ENCODE measurements at regions not wholly inside any gene's neighbourhood (a gene's known extent, or its start where the extent isn't known, plus 50 kb on each side); places are given as distances from the start of the nearest gene placed in this dataset.

DNA sequence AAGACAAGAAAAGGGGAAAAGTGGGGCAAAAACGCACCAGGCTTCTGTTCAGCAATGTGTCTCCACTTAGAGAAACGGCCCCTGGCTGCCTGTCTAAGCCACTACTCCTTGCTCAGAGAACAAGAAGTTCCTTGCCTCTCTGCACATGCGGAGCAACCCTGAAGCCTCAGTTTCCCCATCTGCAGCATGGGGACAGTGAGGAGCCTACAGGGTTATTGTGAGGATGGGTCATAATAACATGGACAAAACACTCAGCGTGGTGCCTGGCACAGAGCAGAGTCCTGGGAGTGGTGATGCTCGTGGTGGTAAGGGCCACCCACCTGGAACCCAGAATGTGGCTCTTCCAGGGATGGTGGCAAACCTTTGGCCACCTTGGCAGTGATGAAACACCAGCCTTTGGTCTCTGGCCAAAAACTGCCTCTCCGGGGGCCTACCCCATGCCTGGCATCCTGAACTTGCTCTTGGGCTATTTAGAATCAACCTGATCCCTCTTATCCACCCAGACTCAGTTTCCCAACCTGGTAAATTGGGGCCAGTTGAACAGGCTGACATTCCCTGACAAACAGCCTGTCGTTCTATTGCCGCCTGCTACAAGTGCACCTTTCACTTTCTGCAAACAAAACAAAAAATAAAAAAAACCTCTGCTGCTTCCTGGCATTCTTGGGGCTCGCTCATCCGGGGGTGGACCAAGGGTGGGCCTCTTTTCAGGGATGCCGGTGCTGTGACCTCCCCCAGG is 56.5 kb upstream of the DLK1 start:
- ChIA-PET POLR2A (ENCODE audit: low non-redundant PET) (no interaction called here), CTCF (interaction anchor here (1.2 kb wide), 1 partner anchor 9 kb away, joined by 3 read pairs; no protein-coding TSS in a partner anchor)
- TF ChIP-seq, protein P1, sequence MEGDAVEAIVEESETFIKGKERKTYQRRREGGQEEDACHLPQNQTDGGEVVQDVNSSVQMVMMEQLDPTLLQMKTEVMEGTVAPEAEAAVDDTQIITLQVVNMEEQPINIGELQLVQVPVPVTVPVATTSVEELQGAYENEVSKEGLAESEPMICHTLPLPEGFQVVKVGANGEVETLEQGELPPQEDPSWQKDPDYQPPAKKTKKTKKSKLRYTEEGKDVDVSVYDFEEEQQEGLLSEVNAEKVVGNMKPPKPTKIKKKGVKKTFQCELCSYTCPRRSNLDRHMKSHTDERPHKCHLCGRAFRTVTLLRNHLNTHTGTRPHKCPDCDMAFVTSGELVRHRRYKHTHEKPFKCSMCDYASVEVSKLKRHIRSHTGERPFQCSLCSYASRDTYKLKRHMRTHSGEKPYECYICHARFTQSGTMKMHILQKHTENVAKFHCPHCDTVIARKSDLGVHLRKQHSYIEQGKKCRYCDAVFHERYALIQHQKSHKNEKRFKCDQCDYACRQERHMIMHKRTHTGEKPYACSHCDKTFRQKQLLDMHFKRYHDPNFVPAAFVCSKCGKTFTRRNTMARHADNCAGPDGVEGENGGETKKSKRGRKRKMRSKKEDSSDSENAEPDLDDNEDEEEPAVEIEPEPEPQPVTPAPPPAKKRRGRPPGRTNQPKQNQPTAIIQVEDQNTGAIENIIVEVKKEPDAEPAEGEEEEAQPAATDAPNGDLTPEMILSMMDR (conservative IDR thresholded peaks at IDR 0.05; ENCODE audit: low read depth): no peak
- no peak overlapping the region for H3K27ac ChIP-seq
- DNase-seq (ENCODE audit: low spot score): no peak

DNA sequence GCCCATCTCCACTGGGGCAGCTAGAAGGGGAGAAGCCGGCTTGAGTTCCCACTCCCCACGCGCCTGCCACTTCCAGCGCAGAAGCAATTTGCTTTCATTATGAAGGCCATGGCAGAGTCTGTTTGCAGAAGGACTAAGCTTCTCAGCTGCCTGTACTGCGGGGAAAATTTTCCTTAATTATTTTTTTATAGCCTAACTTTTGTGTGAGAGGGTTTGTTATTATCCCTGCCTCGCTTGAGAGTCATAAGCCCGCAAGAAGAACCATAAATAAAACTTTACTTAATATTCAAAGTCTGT is 56.0 kb upstream of the DLK1 start:
- ChIA-PET CTCF (interaction anchor here (1.2 kb wide), 1 partner anchor 9 kb away, joined by 3 read pairs; no protein-coding TSS in a partner anchor), POLR2A (ENCODE audit: low non-redundant PET) (no interaction called here)
- TF ChIP-seq, protein P1 (conservative IDR thresholded peaks at IDR 0.05; ENCODE audit: low read depth): no peak
- H3K27ac ChIP-seq: no peak overlapping the region
- no peak for DNase-seq (ENCODE audit: low spot score)

DNA sequence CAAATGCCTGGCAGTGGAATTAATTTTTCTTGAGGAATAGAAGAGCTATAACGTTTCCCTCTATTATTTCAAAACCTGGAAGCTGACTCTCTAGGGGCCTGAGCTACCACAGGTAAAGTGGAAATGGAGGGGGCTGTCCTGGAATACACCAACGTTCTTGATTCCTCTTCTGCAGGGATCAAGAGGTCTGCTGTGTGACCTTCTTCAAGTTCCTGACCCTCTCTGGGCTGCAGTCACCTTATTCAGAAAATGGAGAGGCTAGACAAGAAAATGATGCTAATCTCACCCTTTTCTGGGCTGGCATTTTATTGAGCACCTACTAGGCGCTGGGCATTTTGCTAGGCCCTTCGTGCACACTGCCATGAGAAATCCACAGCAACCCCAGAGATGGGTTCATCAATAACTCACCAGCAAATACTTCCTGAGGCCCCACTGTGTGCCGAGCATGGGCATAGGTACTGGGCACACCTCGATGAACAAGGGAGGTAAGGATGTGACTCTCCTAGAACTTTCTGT is 55.2 kb upstream of the DLK1 start:
- CTCF ChIA-PET: interaction anchor here (1.2 kb wide), 1 partner anchor 10 kb away, joined by 3 read pairs; no protein-coding TSS in a partner anchor
- POLR2A ChIA-PET (ENCODE audit: low non-redundant PET): no interaction called here
- TF ChIP-seq, protein P1 (conservative IDR thresholded peaks at IDR 0.05; ENCODE audit: low read depth): no peak
- no peak for DNase-seq (ENCODE audit: low spot score)
- no peak overlapping the region for H3K27ac ChIP-seq

DNA sequence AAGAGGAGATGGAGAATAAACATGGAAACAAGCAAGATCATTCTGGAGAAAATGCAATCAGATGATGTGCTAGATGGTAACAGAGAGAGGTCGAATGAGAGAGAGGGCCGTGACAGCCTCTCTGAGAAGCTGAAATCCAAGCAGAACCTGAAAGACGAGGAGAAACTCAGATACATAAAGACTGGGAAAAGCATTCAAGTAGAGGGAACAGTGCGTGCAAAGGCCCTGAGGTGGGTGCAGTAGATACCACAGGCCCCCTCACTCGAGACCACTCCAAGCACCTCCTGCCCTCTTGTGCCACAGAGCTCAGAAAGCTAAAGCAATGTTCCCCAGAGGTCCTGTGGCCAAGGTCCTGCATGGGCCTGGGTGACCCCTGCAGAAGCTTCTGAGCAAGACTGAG is 54.8 kb upstream of the DLK1 start:
- TF ChIP-seq, protein P1 (conservative IDR thresholded peaks at IDR 0.05; ENCODE audit: low read depth): no peak

DNA sequence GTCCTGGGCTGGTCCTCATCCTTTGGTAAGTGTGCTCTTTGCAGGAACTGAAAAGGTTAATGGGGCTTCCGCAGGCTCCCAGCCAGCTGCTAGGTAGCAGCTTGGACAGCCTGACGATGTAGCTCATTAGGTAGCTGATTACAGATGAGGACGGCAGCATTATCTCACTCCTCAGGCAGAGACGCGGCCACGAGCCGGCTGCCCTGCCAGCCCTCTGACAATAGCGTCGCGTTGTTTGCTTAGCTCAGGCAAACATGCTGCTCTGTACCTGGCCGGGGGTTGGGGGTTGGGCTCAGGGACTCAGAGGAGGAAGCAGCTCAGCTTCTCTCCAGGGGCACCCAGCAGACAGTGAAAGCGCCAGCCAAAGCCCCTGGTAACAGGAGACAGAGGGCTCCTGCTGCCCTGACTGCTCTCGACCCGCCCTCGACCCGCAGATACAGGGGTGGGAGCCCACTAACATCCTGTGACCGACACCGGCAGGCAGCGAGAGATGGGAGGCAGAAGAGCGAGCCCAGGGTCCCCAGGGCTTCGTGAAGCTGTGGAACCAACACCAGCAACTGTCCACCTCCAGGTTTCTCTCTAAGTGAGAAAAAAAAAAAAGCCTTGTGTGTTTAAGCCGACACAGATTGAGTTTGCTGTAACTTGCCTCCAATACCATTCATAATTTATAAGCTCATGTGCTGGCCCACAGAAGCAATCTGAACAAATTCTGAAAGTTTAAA is 53.4 kb upstream of the DLK1 start:
- ChIA-PET POLR2A (ENCODE audit: low non-redundant PET) (no interaction called here), CTCF (interaction anchor here (0.5 to 0.6 kb wide), 3 partner anchors 10 to 1010 kb away, joined by 3 to 6 read pairs (median 4); no protein-coding TSS in a partner anchor)
- H3K27ac ChIP-seq: no peak overlapping the region
- no peak for DNase-seq (ENCODE audit: low spot score)
- TF ChIP-seq, protein P1 (conservative IDR thresholded peaks at IDR 0.05; ENCODE audit: low read depth): no peak

More for the DNA sequence above, 54.8 kb upstream of the DLK1 start:
- ChIA-PET CTCF (interaction anchor here (0.7 kb wide), 1 partner anchor 179 kb away, joined by 4 read pairs; no protein-coding TSS in a partner anchor), POLR2A (ENCODE audit: low non-redundant PET) (no interaction called here)
- H3K27ac ChIP-seq: no peak overlapping the region
- no peak for DNase-seq (ENCODE audit: low spot score)

DNA sequence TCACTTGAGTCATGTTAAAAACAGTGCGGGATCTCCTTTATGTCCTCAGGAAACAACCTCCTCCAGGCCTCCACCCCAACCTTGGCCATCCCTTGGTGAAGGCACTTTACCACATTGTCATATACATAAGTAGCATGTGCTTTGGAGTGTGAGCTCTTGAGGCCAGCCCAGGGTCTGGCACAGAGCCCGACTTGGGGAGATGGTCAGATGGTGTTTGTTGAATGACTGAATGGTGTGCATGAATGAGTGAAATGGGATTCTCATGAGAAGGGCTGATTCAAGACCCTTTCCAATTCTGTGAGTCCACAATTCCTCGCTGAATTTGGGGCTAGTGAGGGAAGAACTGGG is 52.9 kb upstream of the DLK1 start:
- CTCF ChIA-PET: interaction anchor here (0.5 to 0.8 kb wide), 3 partner anchors 25 to 1010 kb away, joined by 3 to 6 read pairs (median 3); no protein-coding TSS in a partner anchor
- POLR2A ChIA-PET (ENCODE audit: low non-redundant PET): no interaction called here
- no peak overlapping the region for H3K27ac ChIP-seq
- TF ChIP-seq, protein P1 (conservative IDR thresholded peaks at IDR 0.05; ENCODE audit: low read depth): no peak
- DNase-seq (ENCODE audit: low spot score): no peak
